OCI-LY3 (cell line): ENCODE measurements at regions not wholly inside any gene's neighbourhood (a gene's known extent, or its start where the extent isn't known, plus 50 kb on each side); places are given as distances from the start of the nearest gene placed in this dataset.

ENCODE experiments used
- CTCF ChIP-seq: fragments of 200-600, 300-600 bp; sonication (generic); IDR thresholded peaks from 2 replicates; pipeline ENCODE4 v1.5.1; 2014; ENCODE audit warnings: antibody characterized with exemption, low read length, low read depth
- EZH2phosphoT487 ChIP-seq: fragments of 200-600 bp; shearing (Covaris generic); IDR thresholded peaks from 2 replicates; pipeline ENCODE4 v1.6.1; 2018; ENCODE audit warnings: antibody characterized with exemption, mixed run types, low read depth

- TF ChIP-seq CTCF (no peak), EZH2phosphoT487 (no peak)
Measured at GRCh38 chr1:244173769-244174168, 122.7 kb downstream of the ZBTB18 start.
